ENCODE measurements at regions not wholly inside any gene's neighbourhood (a gene's known extent, or its start where the extent isn't known, plus 50 kb on each side); places are given as distances from the start of the nearest gene placed in this dataset.

GRCh38 chr3:153601374-153601853 is 439.4 kb downstream of the RAP2B start:
- Histone ChIP-seq H3K9me3 (no peaks in the 10 kb centered on the region), H3K36me3 (ENCODE audit: low read depth, missing control alignments) (no peaks in the 10 kb centered on the region), H3K27me3 (no peaks in the 10 kb centered on the region), H3K4me3 (no peak overlapping the region), H3K27ac (no peak overlapping the region), H3K4me1 (no peaks in the 10 kb centered on the region)
- WGBS, 2 donors, result 83 to 100% methylated on average over 1 of the region's 1 CpG
- TF ChIP-seq CTCF (IDR thresholded peaks at IDR 0.05) (no peak), POLR2A (IDR thresholded peaks at IDR 0.05) (no peak)
- intact Hi-C loops (cut with DNase I; ENCODE audit: low total_unique reads), result no loop called here
- no peak for DNase-seq

GRCh38 chr3:153602801-153603200 is 440.8 kb downstream of the RAP2B start:
- H3K4me3 ChIP-seq, result no peak overlapping the region
- intact Hi-C loops (cut with DNase I; ENCODE audit: low total_unique reads), result no loop called here
- no peaks in the 10 kb centered on the region for H3K27me3 ChIP-seq
- no peaks in the 10 kb centered on the region for H3K4me1 ChIP-seq
- TF ChIP-seq POLR2A (IDR thresholded peaks at IDR 0.05) (no peak), CTCF (IDR thresholded peaks at IDR 0.05) (no peak)
- no peak for DNase-seq
- 89 to 92% methylated on average over 1 of the region's 1 CpG for WGBS, 2 donors
- no peak overlapping the region for H3K27ac ChIP-seq
- H3K36me3 ChIP-seq (ENCODE audit: low read depth, missing control alignments), result no peaks in the 10 kb centered on the region
- no peaks in the 10 kb centered on the region for H3K9me3 ChIP-seq

- TF ChIP-seq POLR2A (IDR thresholded peaks at IDR 0.05), result no peak
- no peak for TF ChIP-seq CTCF (IDR thresholded peaks at IDR 0.05)
- intact Hi-C loops (cut with DNase I; ENCODE audit: low total_unique reads), result no loop called here
- no peak overlapping the region for H3K27ac ChIP-seq
- no peaks in the 10 kb centered on the region for H3K4me1 ChIP-seq
- no peaks in the 10 kb centered on the region for H3K36me3 ChIP-seq (ENCODE audit: low read depth, missing control alignments)
- H3K27me3 ChIP-seq, result no peaks in the 10 kb centered on the region
- WGBS, 2 donors, result 47 to 76% methylated on average over 1 of the region's 1 CpG
- DNase-seq, result no peak
- H3K9me3 ChIP-seq, result no peaks in the 10 kb centered on the region
- no peak overlapping the region for H3K4me3 ChIP-seq
Measured at GRCh38 chr3:153614140-153614539, 452.1 kb downstream of the RAP2B start.

- H3K27ac ChIP-seq, result no peak overlapping the region
- intact Hi-C loops (cut with DNase I; ENCODE audit: low total_unique reads), result no loop called here
- no peaks in the 10 kb centered on the region for H3K4me1 ChIP-seq
- H3K36me3 ChIP-seq (ENCODE audit: low read depth, missing control alignments), result no peaks in the 10 kb centered on the region
- H3K9me3 ChIP-seq, result no peaks in the 10 kb centered on the region
- no peak for DNase-seq
- TF ChIP-seq CTCF (IDR thresholded peaks at IDR 0.05), result no peak
- TF ChIP-seq POLR2A (IDR thresholded peaks at IDR 0.05), result no peak
- H3K27me3 ChIP-seq, result no peaks in the 10 kb centered on the region
- H3K4me3 ChIP-seq, result no peak overlapping the region
Measured at GRCh38 chr3:153614563-153614962, 452.5 kb downstream of the RAP2B start.

GRCh38 chr3:153615863-153616262 is 453.8 kb downstream of the RAP2B start:
- no peaks in the 10 kb centered on the region for H3K9me3 ChIP-seq
- H3K36me3 ChIP-seq (ENCODE audit: low read depth, missing control alignments), result no peaks in the 10 kb centered on the region
- H3K4me1 ChIP-seq, result no peaks in the 10 kb centered on the region
- intact Hi-C loops (cut with DNase I; ENCODE audit: low total_unique reads), result no loop called here
- WGBS, 2 donors, result 71 to 75% methylated on average over 1 of the region's 1 CpG
- no peaks in the 10 kb centered on the region for H3K27me3 ChIP-seq
- H3K4me3 ChIP-seq, result no peak overlapping the region
- DNase-seq, result no peak
- TF ChIP-seq CTCF (IDR thresholded peaks at IDR 0.05), result no peak
- TF ChIP-seq POLR2A (IDR thresholded peaks at IDR 0.05), result no peak
- no peak overlapping the region for H3K27ac ChIP-seq

All from testis (tissue), 2 donors.